HG02571 (cell line): ENCODE measurements at regions not wholly inside any gene's neighbourhood (a gene's known extent, or its start where the extent isn't known, plus 50 kb on each side); places are given as distances from the start of the nearest gene placed in this dataset.

Experiments used
- ATAC-seq: cut with Tn5 transposase; IDR thresholded peaks from one replicate; pipeline ENCODE4 v1.9.1; 2021; ENCODE audit warnings: mild to moderate bottlenecking, moderate library complexity; ENCODE audit not compliant: unreplicated experiment

- no peak for ATAC-seq
These were observed 139.5 kb upstream of the NDUFV2 start for GRCh38 chr18:8962855-8963635.

DNA sequence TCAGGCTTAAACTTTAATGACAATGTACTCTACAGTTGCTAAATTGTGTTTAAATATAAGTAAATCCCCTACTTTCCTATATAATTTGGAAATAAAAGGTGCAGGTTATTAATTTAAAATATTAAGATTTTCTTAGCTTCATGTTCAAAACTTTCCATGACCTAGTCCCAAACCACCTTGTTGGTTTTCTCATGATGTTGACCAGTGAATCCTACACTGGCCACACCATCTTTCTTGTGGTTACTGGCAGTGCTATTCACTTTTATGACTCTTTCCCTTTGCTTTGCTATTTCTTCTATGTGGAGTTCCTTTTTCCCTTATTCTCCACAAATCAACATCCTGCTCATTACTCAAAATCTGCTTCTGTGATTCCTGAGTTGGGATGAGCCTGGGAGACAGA, 138.6 kb upstream of the NDUFV2 start:
- ATAC-seq: no peak

GRCh38 chr18:8965398-8965797, 137.1 kb upstream of the NDUFV2 start:
- ATAC-seq: no peak

- no peak for ATAC-seq
These were observed 135.7 kb upstream of the NDUFV2 start for GRCh38 chr18:8966821-8967220.

GRCh38 chr18:8967573-8967972, 134.9 kb upstream of the NDUFV2 start:
- ATAC-seq: no peak

- no peak for ATAC-seq
These were observed 132.7 kb upstream of the NDUFV2 start for GRCh38 chr18:8969639-8970390.

DNA sequence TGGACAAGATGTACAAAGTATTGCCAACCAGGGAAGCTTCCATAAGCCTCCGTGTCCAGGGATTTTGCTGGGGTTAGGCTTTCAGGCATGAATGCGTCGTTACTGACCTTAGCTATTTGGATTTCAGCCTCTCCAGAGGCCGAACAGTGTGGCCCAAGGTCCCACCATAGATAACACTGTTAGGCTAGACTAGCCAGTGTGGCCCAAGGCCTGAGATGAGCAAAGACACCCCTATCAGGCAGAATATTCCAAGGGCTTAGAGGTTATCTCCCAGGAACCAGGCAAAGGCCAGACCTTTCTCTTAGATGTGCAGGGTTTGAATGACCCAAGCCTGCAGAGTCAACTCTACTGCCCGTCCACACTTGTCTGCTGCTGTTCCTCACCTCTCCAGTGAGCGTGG, 131.7 kb upstream of the NDUFV2 start:
- no peak for ATAC-seq

- no peak for ATAC-seq
These were observed 130.4 kb upstream of the NDUFV2 start for GRCh38 chr18:8972116-8972515.

GRCh38 chr18:8974279-8974678, 128.2 kb upstream of the NDUFV2 start:
- ATAC-seq: no peak

DNA sequence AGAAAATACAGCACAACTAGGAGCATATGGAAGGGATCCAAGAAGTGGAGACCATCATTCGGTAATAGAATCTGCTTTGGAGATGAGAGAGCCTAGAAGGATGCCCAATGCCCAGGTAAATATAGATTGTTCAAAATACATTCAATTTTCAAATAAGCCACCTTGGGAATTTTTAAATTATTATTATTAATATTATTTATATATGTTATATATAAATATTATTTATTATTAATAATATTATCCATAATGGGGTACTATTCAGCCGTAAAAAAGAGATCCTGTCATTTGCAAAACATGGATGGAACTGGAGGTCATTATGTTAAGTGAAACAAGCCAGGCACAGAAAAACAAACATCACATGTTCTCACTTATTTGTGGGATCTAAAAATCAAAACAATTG, 127.8 kb upstream of the NDUFV2 start:
- ATAC-seq: no peak

GRCh38 chr18:8975624-8976023, 126.9 kb upstream of the NDUFV2 start:
- ATAC-seq: no peak

- no peak for ATAC-seq
These were observed 125.9 kb upstream of the NDUFV2 start for GRCh38 chr18:8976606-8977005.

- no peak for ATAC-seq
These were observed 125.3 kb upstream of the NDUFV2 start for GRCh38 chr18:8977166-8977565.

- no peak for ATAC-seq
These were observed 124.8 kb upstream of the NDUFV2 start for GRCh38 chr18:8977701-8978100.

DNA sequence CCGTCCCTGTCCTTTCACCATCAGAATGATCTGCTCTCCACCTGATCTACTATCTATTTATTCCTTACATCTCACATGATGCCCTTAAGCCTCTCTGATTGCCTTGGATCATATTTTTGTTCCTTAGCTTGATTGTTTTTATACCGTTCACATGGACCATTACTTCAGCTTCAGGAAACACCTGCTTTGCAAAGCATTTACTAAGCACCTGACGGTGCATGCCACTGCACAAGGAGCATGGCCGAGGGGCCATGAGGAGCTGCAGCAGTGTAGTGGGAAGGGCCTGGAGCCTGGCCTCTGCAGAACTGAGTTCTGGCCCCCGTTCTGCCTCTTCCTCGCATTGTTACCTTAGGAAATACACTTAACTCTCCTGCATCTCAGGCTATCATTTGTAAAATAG, 124.1 kb upstream of the NDUFV2 start:
- no peak for ATAC-seq

GRCh38 chr18:8979258-8979988, 123.1 kb upstream of the NDUFV2 start:
- ATAC-seq: no peak

GRCh38 chr18:8980496-8980895, 122.0 kb upstream of the NDUFV2 start:
- ATAC-seq: no peak

GRCh38 chr18:8980918-8981317, 121.6 kb upstream of the NDUFV2 start:
- ATAC-seq: no peak

GRCh38 chr18:8982416-8983183, 119.9 kb upstream of the NDUFV2 start:
- ATAC-seq: no peak

DNA sequence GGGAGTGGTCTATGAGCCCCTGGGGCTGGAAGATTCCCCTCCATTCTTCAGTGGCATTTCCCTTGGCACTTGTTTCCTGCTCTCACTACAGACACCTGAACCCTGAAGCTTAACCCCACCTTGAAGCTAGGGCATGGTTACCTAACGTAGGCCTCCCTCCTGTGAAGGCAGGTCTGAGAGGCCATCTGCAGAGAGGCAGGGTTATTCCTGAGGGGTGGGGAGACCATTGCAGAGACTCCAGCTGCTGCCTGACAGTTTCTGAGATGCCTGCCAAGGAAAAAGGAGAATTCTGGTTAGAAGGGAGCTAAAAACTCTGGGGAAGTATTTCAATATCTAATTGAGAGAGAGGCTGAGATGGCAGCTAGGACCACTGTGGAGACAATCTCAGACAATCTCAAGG, 119.3 kb upstream of the NDUFV2 start:
- no peak for ATAC-seq

- no peak for ATAC-seq
These were observed 118.3 kb upstream of the NDUFV2 start for GRCh38 chr18:8984131-8984721.
